GM12878 (cell line): ENCODE measurements at regions not wholly inside any gene's neighbourhood (a gene's known extent, or its start where the extent isn't known, plus 50 kb on each side); places are given as distances from the start of the nearest gene placed in this dataset.

ENCODE experiments used
- JUND ChIP-seq: IDR thresholded peaks from 2 replicates; pipeline ENCODE4 v1.6.1; 2012; ENCODE audit warnings: low read depth, mild to moderate bottlenecking, low read length, improper control_type of control experiment, moderate library complexity
- KAT2A ChIP-seq: conservative IDR thresholded peaks from 2 replicates; pipeline ENCODE4 v1.6.1; 2011; ENCODE audit warnings: low read depth, low read length; ENCODE audit not compliant: control insufficient read depth
- NFIC ChIP-seq: IDR thresholded peaks from 2 replicates; pipeline ENCODE4 v1.6.1; 2012; ENCODE audit warnings: low read depth, mild to moderate bottlenecking, inconsistent platforms, low read length, moderate library complexity
- NFYB ChIP-seq: IDR thresholded peaks from 2 replicates; pipeline ENCODE4 v1.6.1; 2011; ENCODE audit warnings: low read depth, mild to moderate bottlenecking, low read length, improper control_type of control experiment, moderate library complexity; ENCODE audit not compliant: insufficient read depth
- POLR2A ChIP-seq: IDR thresholded peaks from 2 replicates; pipeline ENCODE4 v1.6.1; 2011; ENCODE audit warnings: low read depth, mild to moderate bottlenecking, low read length
- RAD21 ChIP-seq: IDR thresholded peaks from 2 replicates; pipeline ENCODE4 v1.6.1; 2011; ENCODE audit warnings: mild to moderate bottlenecking, low read depth, low read length, moderate library complexity; ENCODE audit not compliant: insufficient read depth
- SUZ12 ChIP-seq: fragments of 200-600 bp; sonication (generic); IDR thresholded peaks from one replicate; pipeline ENCODE4 v1.6.1; 2018; ENCODE audit warnings: antibody characterized with exemption, mild to moderate bottlenecking; ENCODE audit not compliant: unreplicated experiment
- TAF1 ChIP-seq: IDR thresholded peaks from 2 replicates; pipeline ENCODE4 v1.6.1; 2011; ENCODE audit warnings: mild to moderate bottlenecking, low read depth, low read length, borderline replicate concordance
- TF ChIP-seq, protein P1 (sequence below), 3 experiments: IDR thresholded peaks in 2 of 3; conservative IDR thresholded peaks in 1 of 3; 2 replicates each; pipeline ENCODE4 v1.5.1; 2011; ENCODE audit warnings: low read depth in 3 of 3, low read length in 3 of 3, mild to moderate bottlenecking in 3 of 3, control low read depth in 2 of 3, moderate library complexity in 2 of 3, inconsistent platforms in 1 of 3, mixed read lengths in 1 of 3; ENCODE audit not compliant: control insufficient read depth in 2 of 3, insufficient read depth in 1 of 3; ENCODE audit errors: extremely low read depth in 1 of 3
- TF ChIP-seq, protein P2 (sequence below): IDR thresholded peaks from 2 replicates; pipeline ENCODE4 v1.6.1; 2011; ENCODE audit warnings: borderline replicate concordance, low read depth, mild to moderate bottlenecking, moderate library complexity, low read length; ENCODE audit not compliant: insufficient read depth, poor library complexity, severe bottlenecking

DNA sequence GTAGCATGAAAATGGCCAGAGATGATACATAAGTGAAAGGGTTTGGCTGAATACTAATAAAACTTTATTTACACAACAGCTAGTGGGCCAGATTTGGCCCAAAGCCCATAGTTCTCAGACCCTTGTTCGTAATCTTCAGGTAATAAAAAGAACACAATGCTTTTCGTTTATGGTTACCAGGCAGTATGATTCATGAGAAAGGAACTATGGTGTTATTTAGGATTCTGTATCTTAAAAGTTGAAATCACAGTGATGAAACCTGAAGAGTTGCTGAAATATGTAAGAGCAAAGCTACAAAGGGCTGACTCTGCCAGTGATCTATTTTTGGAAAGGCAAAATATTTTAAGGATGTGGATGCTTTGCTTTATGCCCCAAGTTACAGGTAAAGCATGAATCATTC, 192.7 kb downstream of the SMC2 start:
- TF ChIP-seq, protein P1, sequence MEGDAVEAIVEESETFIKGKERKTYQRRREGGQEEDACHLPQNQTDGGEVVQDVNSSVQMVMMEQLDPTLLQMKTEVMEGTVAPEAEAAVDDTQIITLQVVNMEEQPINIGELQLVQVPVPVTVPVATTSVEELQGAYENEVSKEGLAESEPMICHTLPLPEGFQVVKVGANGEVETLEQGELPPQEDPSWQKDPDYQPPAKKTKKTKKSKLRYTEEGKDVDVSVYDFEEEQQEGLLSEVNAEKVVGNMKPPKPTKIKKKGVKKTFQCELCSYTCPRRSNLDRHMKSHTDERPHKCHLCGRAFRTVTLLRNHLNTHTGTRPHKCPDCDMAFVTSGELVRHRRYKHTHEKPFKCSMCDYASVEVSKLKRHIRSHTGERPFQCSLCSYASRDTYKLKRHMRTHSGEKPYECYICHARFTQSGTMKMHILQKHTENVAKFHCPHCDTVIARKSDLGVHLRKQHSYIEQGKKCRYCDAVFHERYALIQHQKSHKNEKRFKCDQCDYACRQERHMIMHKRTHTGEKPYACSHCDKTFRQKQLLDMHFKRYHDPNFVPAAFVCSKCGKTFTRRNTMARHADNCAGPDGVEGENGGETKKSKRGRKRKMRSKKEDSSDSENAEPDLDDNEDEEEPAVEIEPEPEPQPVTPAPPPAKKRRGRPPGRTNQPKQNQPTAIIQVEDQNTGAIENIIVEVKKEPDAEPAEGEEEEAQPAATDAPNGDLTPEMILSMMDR (IDR thresholded peaks at IDR 0.05 in 2 of 3, conservative IDR thresholded peaks at IDR 0.05 in 1 of 3; ENCODE audit: control insufficient read depth in 2 of 3, extremely low read depth in 1 of 3, insufficient read depth in 1 of 3, low read depth in 3 of 3, low read length in 3 of 3) = no peak
- TF ChIP-seq POLR2A = no peak
- TF ChIP-seq KAT2A = no peak
- TF ChIP-seq, protein P2, sequence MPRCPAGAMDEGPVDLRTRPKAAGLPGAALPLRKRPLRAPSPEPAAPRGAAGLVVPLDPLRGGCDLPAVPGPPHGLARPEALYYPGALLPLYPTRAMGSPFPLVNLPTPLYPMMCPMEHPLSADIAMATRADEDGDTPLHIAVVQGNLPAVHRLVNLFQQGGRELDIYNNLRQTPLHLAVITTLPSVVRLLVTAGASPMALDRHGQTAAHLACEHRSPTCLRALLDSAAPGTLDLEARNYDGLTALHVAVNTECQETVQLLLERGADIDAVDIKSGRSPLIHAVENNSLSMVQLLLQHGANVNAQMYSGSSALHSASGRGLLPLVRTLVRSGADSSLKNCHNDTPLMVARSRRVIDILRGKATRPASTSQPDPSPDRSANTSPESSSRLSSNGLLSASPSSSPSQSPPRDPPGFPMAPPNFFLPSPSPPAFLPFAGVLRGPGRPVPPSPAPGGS = no peak
- no peak for TF ChIP-seq NFYB
- TF ChIP-seq JUND = no peak
- no peak for TF ChIP-seq SUZ12
- TF ChIP-seq RAD21 = no peak
- TF ChIP-seq NFIC = no peak
- no peak for TF ChIP-seq TAF1
